NT2/D1 (cell line): ENCODE measurements at regions not wholly inside any gene's neighbourhood (a gene's known extent, or its start where the extent isn't known, plus 50 kb on each side); places are given as distances from the start of the nearest gene placed in this dataset.

Experiments used
- YY1 ChIP-seq: IDR thresholded peaks from 2 replicates; pipeline ENCODE4 v1.6.1; 2011; ENCODE audit not compliant: insufficient read length, insufficient read depth
- ZNF274 ChIP-seq: IDR thresholded peaks from 2 replicates; pipeline ENCODE4 v1.6.1; 2011; ENCODE audit warnings: mild to moderate bottlenecking, low read depth, low read length

GRCh38 chr11:103633819-103634590 is 402.4 kb upstream of the DDI1 start:
- TF ChIP-seq ZNF274 (no peak), YY1 (no peak)
